Stimulated activated effector memory CD8-positive, alpha-beta T cell treated with anti-CD3 and anti-CD28 coated beads, Interleukin-12 subunit alpha, Interleukin-12 subunit beta, amount 100 ng/mL, for 72 hours (primary cell): ENCODE measurements at regions not wholly inside any gene's neighbourhood (a gene's known extent, or its start where the extent isn't known, plus 50 kb on each side); places are given as distances from the start of the nearest gene placed in this dataset.

Experiments used
- ATAC-seq: fragments of 150-1000 bp; cut with Tn5 transposase; 2 replicates; pipeline ENCODE4 v1.10.0; 2021
- DNase-seq, 2 donors: peaks; one replicate each; pipeline ENCODE4 v3.0.0; 2021 to 2022; ENCODE audit warnings: low spot score in 2 of 2
- H3K27ac Mint-ChIP-seq: one replicate; pipeline ENCODE4 v1.8.0; 2022; ENCODE audit warnings: mild to moderate bottlenecking, mixed read lengths
- H3K36me3 Mint-ChIP-seq: one replicate; pipeline ENCODE4 v1.8.0; 2022; ENCODE audit warnings: mild to moderate bottlenecking, mixed read lengths
- H3K4me1 Mint-ChIP-seq: one replicate; pipeline ENCODE4 v1.8.0; 2022; ENCODE audit warnings: mixed read lengths
- H3K4me3 Mint-ChIP-seq: one replicate; pipeline ENCODE4 v1.8.0; 2022; ENCODE audit warnings: mild to moderate bottlenecking, mixed read lengths
- H3K9me3 Mint-ChIP-seq: one replicate; pipeline ENCODE4 v1.8.0; 2022; ENCODE audit warnings: mixed read lengths

GRCh38 chr6:145517492-145517891 lies 217.8 kb downstream of the EPM2A start:
- H3K27ac Mint-ChIP-seq: no peak overlapping the region
- H3K4me1 Mint-ChIP-seq: no peaks in the 10 kb centered on the region
- ATAC-seq (no peak), DNase-seq (no peak)
- H3K4me3 Mint-ChIP-seq: no peak overlapping the region
- no peaks in the 10 kb centered on the region for H3K9me3 Mint-ChIP-seq
- H3K36me3 Mint-ChIP-seq: no peaks in the 10 kb centered on the region

- Mint-ChIP-seq H3K4me3 (no peak overlapping the region), H3K9me3 (peaks cover 8% of the 10 kb centered on the region), H3K36me3 (no peaks in the 10 kb centered on the region), H3K27ac (no peak overlapping the region), H3K4me1 (no peaks in the 10 kb centered on the region)
- ATAC-seq (no peak), DNase-seq (no peak)
Measured at GRCh38 chr6:145525038-145525437, 210.3 kb downstream of the EPM2A start.

- ATAC-seq (no peak), DNase-seq (no peak)
- Mint-ChIP-seq H3K9me3 (peaks cover 4% of the 10 kb centered on the region), H3K4me3 (no peak overlapping the region), H3K4me1 (no peaks in the 10 kb centered on the region), H3K36me3 (no peaks in the 10 kb centered on the region), H3K27ac (no peak overlapping the region)
Measured at GRCh38 chr6:145529582-145529981, 205.7 kb downstream of the EPM2A start.

GRCh38 chr6:145530454-145530853 lies 204.9 kb downstream of the EPM2A start:
- DNase-seq (no peak), ATAC-seq (no peak)
- peaks cover 4% of the 10 kb centered on the region for H3K9me3 Mint-ChIP-seq
- H3K36me3 Mint-ChIP-seq: no peaks in the 10 kb centered on the region
- no peak overlapping the region for H3K4me3 Mint-ChIP-seq
- no peak overlapping the region for H3K27ac Mint-ChIP-seq
- H3K4me1 Mint-ChIP-seq: no peaks in the 10 kb centered on the region

GRCh38 chr6:145531032-145531431 lies 204.3 kb downstream of the EPM2A start:
- ATAC-seq: no peak
- no peak for DNase-seq
- H3K4me3 Mint-ChIP-seq: no peak overlapping the region
- no peaks in the 10 kb centered on the region for H3K36me3 Mint-ChIP-seq
- no peaks in the 10 kb centered on the region for H3K4me1 Mint-ChIP-seq
- H3K27ac Mint-ChIP-seq: no peak overlapping the region
- peaks cover 4% of the 10 kb centered on the region for H3K9me3 Mint-ChIP-seq

GRCh38 chr6:145531822-145532221 lies 203.5 kb downstream of the EPM2A start:
- Mint-ChIP-seq H3K36me3 (no peaks in the 10 kb centered on the region), H3K4me3 (no peak overlapping the region), H3K9me3 (peaks cover 4% of the 10 kb centered on the region), H3K4me1 (no peaks in the 10 kb centered on the region), H3K27ac (no peak overlapping the region)
- DNase-seq: no peak
- ATAC-seq: no peak

- Mint-ChIP-seq H3K36me3 (no peaks in the 10 kb centered on the region), H3K4me1 (no peaks in the 10 kb centered on the region), H3K4me3 (no peak overlapping the region), H3K27ac (no peak overlapping the region), H3K9me3 (peaks cover 2% of the 10 kb centered on the region)
- ATAC-seq: no peak
- DNase-seq: no peak
Measured at GRCh38 chr6:145532361-145532760, 203.0 kb downstream of the EPM2A start.

GRCh38 chr6:145534989-145535388 lies 200.3 kb downstream of the EPM2A start:
- Mint-ChIP-seq H3K4me3 (no peak overlapping the region), H3K4me1 (no peaks in the 10 kb centered on the region), H3K9me3 (no peaks in the 10 kb centered on the region), H3K36me3 (no peaks in the 10 kb centered on the region), H3K27ac (no peak overlapping the region)
- ATAC-seq: no peak
- DNase-seq: no peak

GRCh38 chr6:145538989-145539388 lies 196.3 kb downstream of the EPM2A start:
- no peaks in the 10 kb centered on the region for H3K4me1 Mint-ChIP-seq
- H3K9me3 Mint-ChIP-seq: no peaks in the 10 kb centered on the region
- H3K27ac Mint-ChIP-seq: no peak overlapping the region
- H3K36me3 Mint-ChIP-seq: no peaks in the 10 kb centered on the region
- no peak for ATAC-seq
- no peak for DNase-seq
- no peak overlapping the region for H3K4me3 Mint-ChIP-seq

- no peaks in the 10 kb centered on the region for H3K36me3 Mint-ChIP-seq
- no peaks in the 10 kb centered on the region for H3K9me3 Mint-ChIP-seq
- H3K4me1 Mint-ChIP-seq: no peaks in the 10 kb centered on the region
- DNase-seq: no peak
- no peak overlapping the region for H3K4me3 Mint-ChIP-seq
- no peak overlapping the region for H3K27ac Mint-ChIP-seq
- ATAC-seq: no peak
Measured at GRCh38 chr6:145539831-145540230, 195.5 kb downstream of the EPM2A start.

- H3K27ac Mint-ChIP-seq: no peak overlapping the region
- ATAC-seq: no peak
- no peak overlapping the region for H3K4me3 Mint-ChIP-seq
Measured at GRCh38 chr6:145540741-145541140, 194.6 kb downstream of the EPM2A start.

GRCh38 chr6:145544041-145544440 lies 191.3 kb downstream of the EPM2A start:
- Mint-ChIP-seq H3K4me3 (no peak overlapping the region), H3K36me3 (no peaks in the 10 kb centered on the region), H3K4me1 (no peaks in the 10 kb centered on the region), H3K9me3 (no peaks in the 10 kb centered on the region), H3K27ac (no peak overlapping the region)
- DNase-seq (no peak), ATAC-seq (no peak)

More at GRCh38 chr6:145540741-145541140, 194.6 kb downstream of the EPM2A start:
- DNase-seq: no peak
- Mint-ChIP-seq H3K4me1 (no peaks in the 10 kb centered on the region), H3K36me3 (no peaks in the 10 kb centered on the region), H3K9me3 (no peaks in the 10 kb centered on the region)

- no peak for DNase-seq
- no peak overlapping the region for H3K27ac Mint-ChIP-seq
- no peaks in the 10 kb centered on the region for H3K36me3 Mint-ChIP-seq
- ATAC-seq: no peak
- H3K4me3 Mint-ChIP-seq: no peak overlapping the region
- no peaks in the 10 kb centered on the region for H3K4me1 Mint-ChIP-seq
- H3K9me3 Mint-ChIP-seq: no peaks in the 10 kb centered on the region
Measured at GRCh38 chr6:145544514-145544913, 190.8 kb downstream of the EPM2A start.

- DNase-seq (no peak), ATAC-seq (no peak)
- H3K36me3 Mint-ChIP-seq: no peaks in the 10 kb centered on the region
- H3K27ac Mint-ChIP-seq: no peak overlapping the region
- no peak overlapping the region for H3K4me3 Mint-ChIP-seq
- no peaks in the 10 kb centered on the region for H3K9me3 Mint-ChIP-seq
- H3K4me1 Mint-ChIP-seq: no peaks in the 10 kb centered on the region
Measured at GRCh38 chr6:145546265-145546664, 189.1 kb downstream of the EPM2A start.

GRCh38 chr6:145547594-145548335 lies 187.6 kb downstream of the EPM2A start:
- Mint-ChIP-seq H3K4me3 (no peak overlapping the region), H3K27ac (no peak overlapping the region), H3K36me3 (no peaks in the 10 kb centered on the region), H3K4me1 (no peaks in the 10 kb centered on the region), H3K9me3 (no peaks in the 10 kb centered on the region)
- ATAC-seq (no peak), DNase-seq (no peak)

GRCh38 chr6:145548933-145549648 lies 186.2 kb downstream of the EPM2A start:
- ATAC-seq (no peak), DNase-seq (no peak)
- H3K27ac Mint-ChIP-seq: no peak overlapping the region
- no peak overlapping the region for H3K4me3 Mint-ChIP-seq
- H3K9me3 Mint-ChIP-seq: no peaks in the 10 kb centered on the region
- no peaks in the 10 kb centered on the region for H3K36me3 Mint-ChIP-seq
- no peaks in the 10 kb centered on the region for H3K4me1 Mint-ChIP-seq
